ENCODE measurements at regions not wholly inside any gene's neighbourhood (a gene's known extent, or its start where the extent isn't known, plus 50 kb on each side); places are given as distances from the start of the nearest gene placed in this dataset.
"Not testable (repeated sequence)": the region's sequence is repeated elsewhere in the genome, so short reads cannot be mapped to it uniquely, and the experiment has no call there.

DNA sequence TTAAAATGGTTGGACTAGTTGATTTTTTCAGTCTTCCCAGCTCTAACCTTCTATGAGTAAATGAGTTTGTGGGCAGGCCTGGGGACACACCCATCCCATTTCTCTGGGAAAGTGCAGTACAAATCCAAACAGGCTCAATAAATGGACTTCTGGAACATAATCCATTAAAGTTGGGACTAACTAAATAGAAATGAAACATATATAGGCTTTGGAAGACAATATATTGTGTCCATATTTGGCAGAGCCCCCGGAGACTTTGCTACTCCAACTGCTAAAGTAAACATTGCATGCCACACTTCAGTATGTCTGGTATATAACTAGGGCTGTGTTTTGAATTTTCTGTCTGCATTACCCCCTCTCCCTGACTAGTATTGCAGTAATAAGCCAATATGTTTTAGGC, 191.4 kb upstream of the DAB2 start:
- peaks cover 25% of the 10 kb centered on the region for H3K4me1 ChIP-seq (ENCODE audit: insufficient read depth, low read length)
- CTCF ChIA-PET = no interaction called here
- no peaks in the 10 kb centered on the region for H3K79me2 ChIP-seq (ENCODE audit: low read length)
- 0 out of 2 replicates have a peak overlapping the region, but pooled peaks have one; percentile 20 for H2AFZ ChIP-seq (ENCODE audit: low read length)
- POLR2A ChIA-PET (ENCODE audit: unreplicated experiment) = interaction anchor here (0.8 kb wide), 1 partner anchor 9 kb away, joined by 6 read pairs; no protein-coding TSS in a partner anchor
- ATAC-seq (peak; percentile 82), DNase-seq (peak; percentile 42)
- TF ChIP-seq EZH2 (IDR thresholded peaks at IDR 0.05; ENCODE audit: low read length, unreplicated experiment) (no peak), EZH2phosphoT487 (IDR thresholded peaks at IDR 0.05; ENCODE audit: borderline replicate concordance, low read length) (no peak)
- TF ChIP-seq, protein P1, sequence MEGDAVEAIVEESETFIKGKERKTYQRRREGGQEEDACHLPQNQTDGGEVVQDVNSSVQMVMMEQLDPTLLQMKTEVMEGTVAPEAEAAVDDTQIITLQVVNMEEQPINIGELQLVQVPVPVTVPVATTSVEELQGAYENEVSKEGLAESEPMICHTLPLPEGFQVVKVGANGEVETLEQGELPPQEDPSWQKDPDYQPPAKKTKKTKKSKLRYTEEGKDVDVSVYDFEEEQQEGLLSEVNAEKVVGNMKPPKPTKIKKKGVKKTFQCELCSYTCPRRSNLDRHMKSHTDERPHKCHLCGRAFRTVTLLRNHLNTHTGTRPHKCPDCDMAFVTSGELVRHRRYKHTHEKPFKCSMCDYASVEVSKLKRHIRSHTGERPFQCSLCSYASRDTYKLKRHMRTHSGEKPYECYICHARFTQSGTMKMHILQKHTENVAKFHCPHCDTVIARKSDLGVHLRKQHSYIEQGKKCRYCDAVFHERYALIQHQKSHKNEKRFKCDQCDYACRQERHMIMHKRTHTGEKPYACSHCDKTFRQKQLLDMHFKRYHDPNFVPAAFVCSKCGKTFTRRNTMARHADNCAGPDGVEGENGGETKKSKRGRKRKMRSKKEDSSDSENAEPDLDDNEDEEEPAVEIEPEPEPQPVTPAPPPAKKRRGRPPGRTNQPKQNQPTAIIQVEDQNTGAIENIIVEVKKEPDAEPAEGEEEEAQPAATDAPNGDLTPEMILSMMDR (conservative IDR thresholded peaks at IDR 0.05; ENCODE audit: low read depth, low read length) = no peak
- no peak overlapping the region for H3K4me3 ChIP-seq (ENCODE audit: low read length)
- no peaks in the 10 kb centered on the region for H3K36me3 ChIP-seq (ENCODE audit: low read depth, low read length)
- peak overlapping the region; percentile 65 for H3K27ac ChIP-seq (ENCODE audit: low read length)
- no peak overlapping the region for H3K9ac ChIP-seq (ENCODE audit: low read length)
- peak overlapping the region; percentile 44; the same call in 1 of the 2 replicates for H3K4me2 ChIP-seq (ENCODE audit: low read length)
- H3F3A ChIP-seq (ENCODE audit: low read length, unreplicated experiment) = no peaks in the 10 kb centered on the region
- no peaks in the 10 kb centered on the region for H3K9me3 ChIP-seq (ENCODE audit: low read length)
- H3K9me2 ChIP-seq (replicated peaks; ENCODE audit: low read length) = no peaks in the 10 kb centered on the region
- no peaks in the 10 kb centered on the region for H4K20me1 ChIP-seq (ENCODE audit: low read length)
- no TSS peak for BruUV-seq (replicated peaks)
- H3K27me3 ChIP-seq (ENCODE audit: low read length) = no peaks in the 10 kb centered on the region
- intact Hi-C loops (cut with micrococcal nuclease) = no loop called here

DNA sequence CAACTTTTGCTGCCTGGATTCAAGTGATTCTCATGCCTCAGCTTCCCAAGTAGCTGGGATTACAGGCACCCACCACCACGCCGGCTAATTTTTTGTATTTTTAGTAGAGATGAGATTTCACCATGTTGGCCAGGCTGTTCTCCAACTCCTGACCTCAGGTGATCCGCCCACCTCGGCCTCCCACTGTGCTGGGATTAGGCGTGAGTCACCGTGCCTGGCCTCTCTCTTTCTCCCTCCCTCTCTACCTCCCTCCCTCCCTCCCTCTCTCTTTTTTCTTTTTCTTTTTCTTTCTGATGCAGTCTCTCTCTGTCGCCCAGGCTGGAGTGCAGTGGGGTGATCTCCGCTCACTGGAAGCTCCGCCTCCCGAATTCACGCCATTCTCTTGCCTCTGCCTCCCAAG, 186.3 kb upstream of the DAB2 start:
- H3K9me3 ChIP-seq (ENCODE audit: low read length); POLR2A ChIA-PET (ENCODE audit: unreplicated experiment); DNase-seq; H3F3A ChIP-seq (ENCODE audit: low read length, unreplicated experiment); BruUV-seq (replicated peaks); H3K27me3 ChIP-seq (ENCODE audit: low read length); H2AFZ ChIP-seq (ENCODE audit: low read length); H3K9me2 ChIP-seq (replicated peaks; ENCODE audit: low read length); intact Hi-C loops (cut with micrococcal nuclease); H3K79me2 ChIP-seq (ENCODE audit: low read length); ATAC-seq; H3K36me3 ChIP-seq (ENCODE audit: low read depth, low read length); H3K4me2 ChIP-seq (ENCODE audit: low read length); H3K9ac ChIP-seq (ENCODE audit: low read length); H3K4me3 ChIP-seq (ENCODE audit: low read length); H4K20me1 ChIP-seq (ENCODE audit: low read length); H3K27ac ChIP-seq (ENCODE audit: low read length); CTCF ChIA-PET: not testable (repeated sequence)
- H3K4me1 ChIP-seq (ENCODE audit: insufficient read depth, low read length) = peaks cover 21% of the 10 kb centered on the region

DNA sequence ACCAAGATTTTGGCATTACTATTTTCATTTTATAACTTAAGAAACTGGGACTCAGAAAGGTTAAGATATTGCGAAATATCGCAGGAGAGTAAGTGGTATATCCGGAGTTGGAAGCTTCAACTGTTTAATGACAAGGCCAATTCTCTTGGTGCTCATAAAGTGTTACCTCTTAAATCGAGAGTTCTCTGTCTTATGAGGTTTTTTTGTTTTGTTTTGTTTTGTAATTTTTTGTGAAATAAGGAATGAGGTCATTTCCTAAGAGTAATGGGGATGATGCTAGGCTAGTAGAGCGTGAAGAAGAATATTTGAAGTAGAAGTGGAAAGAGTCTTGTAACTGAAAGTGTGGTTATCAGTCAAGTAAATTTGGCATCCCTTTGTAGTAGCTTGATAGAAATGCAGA, 183.2 kb upstream of the DAB2 start:
- ChIA-PET POLR2A (ENCODE audit: unreplicated experiment) (no interaction called here), CTCF (no interaction called here)
- H3K4me1 ChIP-seq (ENCODE audit: insufficient read depth, low read length) = peaks cover 24% of the 10 kb centered on the region
- H4K20me1 ChIP-seq (ENCODE audit: low read length) = no peaks in the 10 kb centered on the region
- H3K79me2 ChIP-seq (ENCODE audit: low read length) = no peaks in the 10 kb centered on the region
- no peaks in the 10 kb centered on the region for H3K36me3 ChIP-seq (ENCODE audit: low read depth, low read length)
- no peaks in the 10 kb centered on the region for H3K9me2 ChIP-seq (replicated peaks; ENCODE audit: low read length)
- TF ChIP-seq EZH2 (IDR thresholded peaks at IDR 0.05; ENCODE audit: low read length, unreplicated experiment) (no peak), EZH2phosphoT487 (IDR thresholded peaks at IDR 0.05; ENCODE audit: borderline replicate concordance, low read length) (no peak)
- TF ChIP-seq, protein P1 (conservative IDR thresholded peaks at IDR 0.05; ENCODE audit: low read depth, low read length) = no peak
- H3F3A ChIP-seq (ENCODE audit: low read length, unreplicated experiment) = no peaks in the 10 kb centered on the region
- H3K4me3 ChIP-seq (ENCODE audit: low read length) = no peak overlapping the region
- ATAC-seq (no peak), DNase-seq (no peak)
- intact Hi-C loops (cut with micrococcal nuclease) = no loop called here
- H3K27ac ChIP-seq (ENCODE audit: low read length) = no peak overlapping the region
- no peak overlapping the region for H2AFZ ChIP-seq (ENCODE audit: low read length)
- no peak overlapping the region for H3K9ac ChIP-seq (ENCODE audit: low read length)
- no peak overlapping the region for H3K4me2 ChIP-seq (ENCODE audit: low read length)
- BruUV-seq (replicated peaks) = no TSS peak
- no peaks in the 10 kb centered on the region for H3K27me3 ChIP-seq (ENCODE audit: low read length)
- H3K9me3 ChIP-seq (ENCODE audit: low read length) = no peaks in the 10 kb centered on the region
